HCT116 (cell line): ENCODE measurements at regions not wholly inside any gene's neighbourhood (a gene's known extent, or its start where the extent isn't known, plus 50 kb on each side); places are given as distances from the start of the nearest gene placed in this dataset.

Source experiments
- ATAC-seq: fragments of 200-7000 bp; cut with Tn5 transposase; 2 replicates; pipeline ENCODE4 v1.9.1; 2020; ENCODE audit warnings: mild to moderate bottlenecking, moderate library complexity
- BruUV-seq: library from RNA; stranded (reverse); fragments of 400-500 nt; replicated peaks from 2 replicates; lab custom pipeline; 2021; lab: Mats Ljungman, UMichigan
- CTCF ChIA-PET: fragments of 300-600 bp; sonication (Branson Sonifier 250); formaldehyde crosslinking; loops from one replicate; lab custom pipeline; 2021; ENCODE audit warnings: antibody characterized with exemption; lab: Charles Lee
- POLR2A ChIA-PET: fragments of 300-600, 350-600 bp; sonication (Branson Sonifier 250); formaldehyde crosslinking; loops from one replicate; lab custom pipeline; 2021; ENCODE audit warnings: antibody characterized with exemption; lab: Charles Lee
- RAD21 ChIA-PET, 2 experiments: fragments of 300-600 bp; sonication (Branson Sonifier 250); formaldehyde crosslinking; loops; one replicate each; lab custom pipeline; 2023; ENCODE audit warnings: low total read pairs in 2 of 2; ENCODE audit not compliant: uncharacterized antibody in 2 of 2, unreplicated experiment in 2 of 2, low non-redundant PET in 1 of 2; lab: Charles Lee
- DNase-seq: peaks from one replicate; pipeline ENCODE4 v3.0.0-alpha.2; 2010; ENCODE audit warnings: low read depth, low spot score
- H2AFZ ChIP-seq: fragments of 200-600 bp; shearing (Covaris generic), sonication (generic); 2 replicates; pipeline ENCODE4 v1.6.1; 2017; ENCODE audit warnings: low read depth, mixed run types, mixed read lengths, antibody characterized with exemption, low read length; ENCODE audit not compliant: poor library complexity, severe bottlenecking
- H3K27ac ChIP-seq: 2 replicates; pipeline ENCODE4 v1.5.1; 2012; ENCODE audit warnings: low read depth, low read length
- H3K27me3 ChIP-seq: fragments of 200-600 bp; sonication (generic); 2 replicates; pipeline ENCODE4 v1.6.1; 2016; ENCODE audit warnings: mixed run types, low read length, mixed read lengths; ENCODE audit not compliant: insufficient read depth
- H3K36me3 ChIP-seq, 2 experiments: fragments of 200-500 bp in 1 of 2; fragments of 200-600 bp in 1 of 2; sonication (Bioruptor generic) in 1 of 2; sonication (generic) in 1 of 2; 2 replicates each; pipeline versions ENCODE4 v1.5.1 to v1.6.1; 2014 to 2016; ENCODE audit warnings: low read length in 2 of 2, inconsistent platforms in 1 of 2, mixed read lengths in 1 of 2, mixed run types in 1 of 2; ENCODE audit not compliant: insufficient read depth in 2 of 2, control insufficient read depth in 1 of 2
- H3K4me1 ChIP-seq, 2 experiments: fragments of 200-600 bp in 1 of 2; sonication (generic) in 1 of 2; 2 replicates each; pipeline versions ENCODE4 v1.5.1 to v1.6.1; 2012 to 2017; ENCODE audit warnings: low read length in 2 of 2, inconsistent platforms in 1 of 2, mild to moderate bottlenecking in 1 of 2, mixed read lengths in 1 of 2, mixed run types in 1 of 2, moderate library complexity in 1 of 2; ENCODE audit not compliant: insufficient read depth in 2 of 2, control insufficient read depth in 1 of 2
- H3K4me2 ChIP-seq: fragments of 200-600 bp; sonication (generic); 2 replicates; pipeline ENCODE4 v1.6.1; 2017; ENCODE audit warnings: mixed run types, low read length, mixed read lengths
- H3K4me3 ChIP-seq, 2 experiments: fragments of 200-600 bp in 1 of 2; sonication (generic) in 1 of 2; replicated peaks in 1 of 2; 2 replicates each; pipeline ENCODE4 v1.5.1; 2011 to 2016; ENCODE audit warnings: low read length in 2 of 2, control low read depth in 1 of 2, low read depth in 1 of 2, mild to moderate bottlenecking in 1 of 2, mixed read lengths in 1 of 2, mixed run types in 1 of 2
- H3K79me2 ChIP-seq: fragments of 200-600 bp; sonication (generic); 2 replicates; pipeline ENCODE4 v1.6.1; 2017; ENCODE audit warnings: mild to moderate bottlenecking, mixed run types, low read length, moderate library complexity, mixed read lengths; ENCODE audit not compliant: insufficient read depth
- H3K9ac ChIP-seq: fragments of 200-600 bp; sonication (generic); 2 replicates; pipeline ENCODE4 v1.6.1; 2016; ENCODE audit warnings: low read length, mixed read lengths
- H3K9me2 ChIP-seq: fragments of 200-600 bp; sonication (generic), shearing (Covaris generic); 2 replicates; pipeline ENCODE4 v1.6.1; 2017; ENCODE audit warnings: mixed run types, mild to moderate bottlenecking, moderate library complexity; ENCODE audit not compliant: insufficient read depth
- H3K9me3 ChIP-seq, 2 experiments: fragments of 200-500 bp in 1 of 2; fragments of 200-600 bp in 1 of 2; sonication (Bioruptor generic) in 1 of 2; sonication (generic) in 1 of 2; 2 replicates each; pipeline ENCODE4 v1.6.1; 2014 to 2017; ENCODE audit warnings: low read length in 2 of 2, mixed read lengths in 2 of 2, inconsistent platforms in 1 of 2, low read depth in 1 of 2, mild to moderate bottlenecking in 1 of 2, mixed run types in 1 of 2, moderate library complexity in 1 of 2; ENCODE audit not compliant: control insufficient read depth in 1 of 2, insufficient read depth in 1 of 2
- H4K20me1 ChIP-seq: fragments of 200-600 bp; sonication (generic), shearing (Covaris generic); 2 replicates; pipeline ENCODE4 v1.6.1; 2017; ENCODE audit warnings: mixed run types, mild to moderate bottlenecking, moderate library complexity; ENCODE audit not compliant: insufficient read depth
- ATF3 ChIP-seq: IDR thresholded peaks from 2 replicates; pipeline ENCODE4 v1.6.1; 2012
- CBX3 ChIP-seq: IDR thresholded peaks from 2 replicates; pipeline ENCODE4 v1.6.1; 2012; ENCODE audit warnings: low read depth
- CEBPB ChIP-seq: IDR thresholded peaks from 2 replicates; pipeline ENCODE4 v1.6.1; 2012; ENCODE audit warnings: low read depth
- EZH2 ChIP-seq: fragments of 200-600 bp; sonication (generic); IDR thresholded peaks from 2 replicates; pipeline ENCODE4 v1.6.1; 2017; ENCODE audit warnings: antibody characterized with exemption, mixed run types
- EZH2phosphoT487 ChIP-seq: fragments of 200-600 bp; IDR thresholded peaks from 2 replicates; pipeline ENCODE4 v1.6.1; 2018; ENCODE audit warnings: antibody characterized with exemption, borderline replicate concordance
- FOSL1 ChIP-seq: IDR thresholded peaks from 2 replicates; pipeline ENCODE4 v1.6.1; 2012; ENCODE audit warnings: low read depth
- JUND ChIP-seq: IDR thresholded peaks from 2 replicates; pipeline ENCODE4 v1.6.1; 2012
- MAX ChIP-seq: IDR thresholded peaks from 2 replicates; pipeline ENCODE4 v1.6.1; 2012
- POLR2A ChIP-seq: IDR thresholded peaks from 2 replicates; pipeline ENCODE4 v1.7.0; 2011; ENCODE audit warnings: borderline replicate concordance; ENCODE audit not compliant: insufficient read depth, insufficient read length; ENCODE audit errors: extremely low read depth
- POLR2AphosphoS5 ChIP-seq: IDR thresholded peaks from 2 replicates; pipeline ENCODE4 v1.6.1; 2011; ENCODE audit warnings: mild to moderate bottlenecking, low read depth, low read length, moderate library complexity
- RAD21 ChIP-seq: IDR thresholded peaks from 2 replicates; pipeline ENCODE4 v1.6.1; 2012; ENCODE audit warnings: low read depth, mild to moderate bottlenecking
- SP1 ChIP-seq: IDR thresholded peaks from 2 replicates; pipeline ENCODE4 v1.6.1; 2012; ENCODE audit warnings: low read depth
- SRF ChIP-seq: IDR thresholded peaks from 2 replicates; pipeline ENCODE4 v1.6.1; 2012; ENCODE audit warnings: low read depth
- TCF7L2 ChIP-seq: IDR thresholded peaks from 2 replicates; pipeline ENCODE4 v1.7.0; 2011; ENCODE audit warnings: borderline replicate concordance, inconsistent platforms; ENCODE audit not compliant: insufficient read depth, insufficient read length; ENCODE audit errors: extremely low read depth
- YY1 ChIP-seq: IDR thresholded peaks from 2 replicates; pipeline ENCODE4 v1.6.1; 2011; ENCODE audit warnings: low read length, low read depth, moderate library complexity, mild to moderate bottlenecking; ENCODE audit not compliant: insufficient replicate concordance; ENCODE audit errors: extremely low read depth
- ZBTB33 ChIP-seq: IDR thresholded peaks from 2 replicates; pipeline ENCODE4 v1.6.1; 2011; ENCODE audit warnings: mild to moderate bottlenecking, low read length, moderate library complexity; ENCODE audit not compliant: insufficient replicate concordance; ENCODE audit errors: extremely low read depth
- ZFX ChIP-seq: fragments of 450-650 bp; IDR thresholded peaks from 2 replicates; pipeline ENCODE4 v1.6.1; 2017
- ZNF274 ChIP-seq: fragments of 200-500 bp; sonication (Bioruptor generic); IDR thresholded peaks from 2 replicates; pipeline ENCODE4 v1.6.1; 2014; ENCODE audit warnings: mild to moderate bottlenecking, low read depth, low read length, inconsistent platforms
- intact Hi-C: fragments of 100-400 bp; cut with micrococcal nuclease; formaldehyde crosslinking; loops from 2 replicates; pipeline ENCODE4 v1.10.0; 2022

GRCh38 chr5:112483704-112484103 lies 64.6 kb upstream of the EPB41L4A start:
- intact Hi-C loops, result no loop called here
- Histone ChIP-seq H3K9me3 (no peaks in the 10 kb centered on the region), H3K79me2 (no peaks in the 10 kb centered on the region), H3K9me2 (no peaks in the 10 kb centered on the region), H4K20me1 (no peaks in the 10 kb centered on the region), H2AFZ (no peak overlapping the region), H3K9ac (no peak overlapping the region), H3K27me3 (no peaks in the 10 kb centered on the region), H3K4me3 (no peak overlapping the region), H3K36me3 (no peaks in the 10 kb centered on the region), H3K4me1 (peaks cover 6 to 11% of the 10 kb centered on the region in 2 experiments; a peak in 3 of 4 replicates), H3K4me2 (no peak overlapping the region), H3K27ac (no peak overlapping the region)
- ChIA-PET RAD21 (no interaction called here), CTCF (no interaction called here), POLR2A (no interaction called here)
- DNase-seq (no peak), ATAC-seq (no peak)
- TF ChIP-seq SP1, result no peak
- TF ChIP-seq EZH2phosphoT487, result no peak
- no peak for TF ChIP-seq ZBTB33
- TF ChIP-seq ZFX, result no peak
- TF ChIP-seq JUND, result no peak
- TF ChIP-seq FOSL1, result no peak
- TF ChIP-seq RAD21, result no peak
- TF ChIP-seq SRF, result no peak
- no peak for TF ChIP-seq ATF3
- TF ChIP-seq ZNF274, result no peak
- TF ChIP-seq TCF7L2, result no peak
- no peak for TF ChIP-seq MAX
- no peak for TF ChIP-seq EZH2
- no peak for TF ChIP-seq CEBPB
- no peak for TF ChIP-seq YY1
- TF ChIP-seq CBX3, result no peak
- TF ChIP-seq POLR2A, result no peak
- TF ChIP-seq POLR2AphosphoS5, result no peak
- no TSS peak for BruUV-seq
